ENCODE measurements at regions not wholly inside any gene's neighbourhood (a gene's known extent, or its start where the extent isn't known, plus 50 kb on each side); places are given as distances from the start of the nearest gene placed in this dataset.

GRCh38 chr13:74278901-74279300 is 144.7 kb upstream of the KLF12 start:
- Histone ChIP-seq H3K27ac (ENCODE audit: low read length) (no peak overlapping the region), H3K4me1 (ENCODE audit: control insufficient read depth, insufficient read depth, low read length) (no peaks in the 10 kb centered on the region), H3K4me3 (ENCODE audit: low read depth in 2 of 2, low read length in 2 of 2) (no peak overlapping the region), H3K36me3 (ENCODE audit: control insufficient read depth, insufficient read depth, low read length) (no peaks in the 10 kb centered on the region), H3K9me3 (ENCODE audit: control insufficient read depth, insufficient read depth, low read depth, low read length) (no peaks in the 10 kb centered on the region), H3K27me3 (ENCODE audit: control insufficient read depth, insufficient read depth, low read length) (no peaks in the 10 kb centered on the region)
- DNase-seq (ENCODE audit: low read depth, low spot score) (no peak), ATAC-seq (no peak)
- no peak for TF ChIP-seq TCF7L2 (IDR thresholded peaks at IDR 0.05; ENCODE audit: low read depth, low read length)
- TF ChIP-seq CTCF (IDR thresholded peaks at IDR 0.05): no peak
- no peak for TF ChIP-seq REST (IDR thresholded peaks at IDR 0.05; ENCODE audit: insufficient read depth in 1 of 2, low read depth in 2 of 2, low read length in 1 of 2)
- no peak for TF ChIP-seq SIN3A (IDR thresholded peaks at IDR 0.05; ENCODE audit: borderline replicate concordance, insufficient read depth, low read depth, low read length)
- no peak for TF ChIP-seq POLR2AphosphoS5 (IDR thresholded peaks at IDR 0.05; ENCODE audit: low read depth, low read length)
- BruUV-seq (replicated peaks): no TSS peak
- intact Hi-C loops (cut with micrococcal nuclease; ENCODE audit: unreplicated experiment) (no loop called here), in situ Hi-C loops (cut with HindIII; ENCODE audit: low pct_unique_long_range_greater_than_20kb, low sequenced_read_pairs) (no loop called here)
- POLR2A ChIA-PET: no interaction called here
- CTCF ChIA-PET: no interaction called here

- H3K27ac ChIP-seq (ENCODE audit: low read length): no peak overlapping the region
- ATAC-seq (no peak), DNase-seq (ENCODE audit: low read depth, low spot score) (no peak)
- intact Hi-C loops (cut with micrococcal nuclease; ENCODE audit: unreplicated experiment) (no loop called here), in situ Hi-C loops (cut with HindIII; ENCODE audit: low pct_unique_long_range_greater_than_20kb, low sequenced_read_pairs) (no loop called here)
- TF ChIP-seq SIN3A (IDR thresholded peaks at IDR 0.05; ENCODE audit: borderline replicate concordance, insufficient read depth, low read depth, low read length) (no peak), CTCF (IDR thresholded peaks at IDR 0.05) (no peak), POLR2AphosphoS5 (IDR thresholded peaks at IDR 0.05; ENCODE audit: low read depth, low read length) (no peak), REST (IDR thresholded peaks at IDR 0.05; ENCODE audit: insufficient read depth in 1 of 2, low read depth in 2 of 2, low read length in 1 of 2) (no peak), TCF7L2 (IDR thresholded peaks at IDR 0.05; ENCODE audit: low read depth, low read length) (no peak)
- BruUV-seq (replicated peaks): no TSS peak
- H3K27me3 ChIP-seq (ENCODE audit: control insufficient read depth, insufficient read depth, low read length): no peaks in the 10 kb centered on the region
- ChIA-PET CTCF (no interaction called here), POLR2A (no interaction called here)
- H3K4me3 ChIP-seq (ENCODE audit: low read depth in 2 of 2, low read length in 2 of 2): no peak overlapping the region
- no peaks in the 10 kb centered on the region for H3K36me3 ChIP-seq (ENCODE audit: control insufficient read depth, insufficient read depth, low read length)
- H3K9me3 ChIP-seq (ENCODE audit: control insufficient read depth, insufficient read depth, low read depth, low read length): no peaks in the 10 kb centered on the region
- no peaks in the 10 kb centered on the region for H3K4me1 ChIP-seq (ENCODE audit: control insufficient read depth, insufficient read depth, low read length)
These were observed 140.7 kb upstream of the KLF12 start for GRCh38 chr13:74274916-74275315.

Data from Panc1 (cell line).